PFSK-1 (cell line): ENCODE measurements at regions not wholly inside any gene's neighbourhood (a gene's known extent, or its start where the extent isn't known, plus 50 kb on each side); places are given as distances from the start of the nearest gene placed in this dataset.

Experiments used
- POLR2AphosphoS5 ChIP-seq: IDR thresholded peaks from 2 replicates; pipeline ENCODE4 v1.6.1; 2012; ENCODE audit warnings: low read depth, mild to moderate bottlenecking, control low read depth, low read length, moderate library complexity
- TAF1 ChIP-seq: IDR thresholded peaks from 2 replicates; pipeline ENCODE4 v1.6.1; 2012; ENCODE audit warnings: low read length, control low read depth, borderline replicate concordance; ENCODE audit not compliant: insufficient read depth
- TF ChIP-seq, protein P1 (sequence below), 2 experiments: IDR thresholded peaks; 2 replicates each; pipeline versions ENCODE4 v1.6.1 to v1.8.0; 2011 to 2012; ENCODE audit warnings: low read depth in 2 of 2, low read length in 2 of 2, control low read depth in 1 of 2, inconsistent platforms in 1 of 2, mild to moderate bottlenecking in 1 of 2, moderate library complexity in 1 of 2; ENCODE audit not compliant: insufficient read depth in 1 of 2

GRCh38 chr11:36899800-36900199, 301.8 kb upstream of the RAG2 start:
- TF ChIP-seq TAF1 (no peak), POLR2AphosphoS5 (no peak)
- TF ChIP-seq, protein P1, sequence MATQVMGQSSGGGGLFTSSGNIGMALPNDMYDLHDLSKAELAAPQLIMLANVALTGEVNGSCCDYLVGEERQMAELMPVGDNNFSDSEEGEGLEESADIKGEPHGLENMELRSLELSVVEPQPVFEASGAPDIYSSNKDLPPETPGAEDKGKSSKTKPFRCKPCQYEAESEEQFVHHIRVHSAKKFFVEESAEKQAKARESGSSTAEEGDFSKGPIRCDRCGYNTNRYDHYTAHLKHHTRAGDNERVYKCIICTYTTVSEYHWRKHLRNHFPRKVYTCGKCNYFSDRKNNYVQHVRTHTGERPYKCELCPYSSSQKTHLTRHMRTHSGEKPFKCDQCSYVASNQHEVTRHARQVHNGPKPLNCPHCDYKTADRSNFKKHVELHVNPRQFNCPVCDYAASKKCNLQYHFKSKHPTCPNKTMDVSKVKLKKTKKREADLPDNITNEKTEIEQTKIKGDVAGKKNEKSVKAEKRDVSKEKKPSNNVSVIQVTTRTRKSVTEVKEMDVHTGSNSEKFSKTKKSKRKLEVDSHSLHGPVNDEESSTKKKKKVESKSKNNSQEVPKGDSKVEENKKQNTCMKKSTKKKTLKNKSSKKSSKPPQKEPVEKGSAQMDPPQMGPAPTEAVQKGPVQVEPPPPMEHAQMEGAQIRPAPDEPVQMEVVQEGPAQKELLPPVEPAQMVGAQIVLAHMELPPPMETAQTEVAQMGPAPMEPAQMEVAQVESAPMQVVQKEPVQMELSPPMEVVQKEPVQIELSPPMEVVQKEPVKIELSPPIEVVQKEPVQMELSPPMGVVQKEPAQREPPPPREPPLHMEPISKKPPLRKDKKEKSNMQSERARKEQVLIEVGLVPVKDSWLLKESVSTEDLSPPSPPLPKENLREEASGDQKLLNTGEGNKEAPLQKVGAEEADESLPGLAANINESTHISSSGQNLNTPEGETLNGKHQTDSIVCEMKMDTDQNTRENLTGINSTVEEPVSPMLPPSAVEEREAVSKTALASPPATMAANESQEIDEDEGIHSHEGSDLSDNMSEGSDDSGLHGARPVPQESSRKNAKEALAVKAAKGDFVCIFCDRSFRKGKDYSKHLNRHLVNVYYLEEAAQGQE (IDR thresholded peaks at IDR 0.05; ENCODE audit: insufficient read depth in 1 of 2, low read depth in 2 of 2, low read length in 2 of 2), result no peak
